Tibial artery (tissue), 4 donors: ENCODE measurements at regions not wholly inside any gene's neighbourhood (a gene's known extent, or its start where the extent isn't known, plus 50 kb on each side); places are given as distances from the start of the nearest gene placed in this dataset.

Experiments used
- DNase-seq, 2 donors: peaks; one replicate each; pipeline ENCODE4 v3.0.0-alpha.2; 2019
- H3K27ac ChIP-seq, 2 donors: fragments of 200-600 bp; sonication (generic) in 1 of 2; 1 replicate in 1 of 2; 2 replicates in 1 of 2; pipeline ENCODE4 v1.5.1; 2018 to 2019; ENCODE audit warnings: mild to moderate bottlenecking in 1 of 2
- H3K27me3 ChIP-seq, 2 donors: fragments of 200-600 bp; sonication (generic) in 1 of 2; one replicate each; pipeline versions ENCODE4 v1.5.1 to v1.6.0; 2016 to 2019
- H3K36me3 ChIP-seq, 3 donors: fragments of 200-600 bp; sonication (generic) in 2 of 3; one replicate each; pipeline ENCODE4 v1.5.1; 2016 to 2019; ENCODE audit warnings: mild to moderate bottlenecking in 2 of 3
- H3K4me1 ChIP-seq, 4 donors: fragments of 200-600 bp; sonication (generic) in 2 of 4; 1 replicate in 3 of 4; 2 replicates in 1 of 4; pipeline ENCODE4 v1.5.1; 2016 to 2019
- H3K4me3 ChIP-seq, 2 donors: fragments of 200-600 bp; sonication (generic) in 1 of 2; 1 replicate in 1 of 2; 2 replicates in 1 of 2; pipeline ENCODE4 v1.5.1; 2018 to 2019; ENCODE audit warnings: mild to moderate bottlenecking in 2 of 2
- H3K9me3 ChIP-seq, 3 donors: fragments of 200-600 bp; sonication (generic) in 1 of 3; one replicate each; pipeline ENCODE4 v1.5.1; 2016 to 2019
- CTCF ChIP-seq, 2 experiments: fragments of 200-600 bp in 1 of 2; fragments of 450-650 bp in 1 of 2; IDR thresholded peaks; one replicate each; pipeline ENCODE4 v1.5.1; 2017 to 2019; ENCODE audit warnings: antibody characterized with exemption in 2 of 2, mild to moderate bottlenecking in 1 of 2, moderate library complexity in 1 of 2
- intact Hi-C: fragments of 100-400 bp; cut with DNase I; formaldehyde crosslinking; loops from one replicate; pipeline ENCODE4 v1.15.0; 2023; ENCODE audit warnings: low total_unique reads

- Histone ChIP-seq H3K9me3 (no peaks in the 10 kb centered on the region), H3K4me3 (no peak overlapping the region), H3K27me3 (peaks cover 0 to 3% of the 10 kb centered on the region in 2 donors), H3K36me3 (no peaks in the 10 kb centered on the region), H3K4me1 (no peaks in the 10 kb centered on the region), H3K27ac (no peak overlapping the region)
- TF ChIP-seq CTCF (IDR thresholded peaks at IDR 0.05): no peak
- intact Hi-C loops: no loop called here
- DNase-seq: no peak
These were observed 69.3 kb upstream of the SOX4 start for GRCh38 chr6:21524201-21524600.

DNA sequence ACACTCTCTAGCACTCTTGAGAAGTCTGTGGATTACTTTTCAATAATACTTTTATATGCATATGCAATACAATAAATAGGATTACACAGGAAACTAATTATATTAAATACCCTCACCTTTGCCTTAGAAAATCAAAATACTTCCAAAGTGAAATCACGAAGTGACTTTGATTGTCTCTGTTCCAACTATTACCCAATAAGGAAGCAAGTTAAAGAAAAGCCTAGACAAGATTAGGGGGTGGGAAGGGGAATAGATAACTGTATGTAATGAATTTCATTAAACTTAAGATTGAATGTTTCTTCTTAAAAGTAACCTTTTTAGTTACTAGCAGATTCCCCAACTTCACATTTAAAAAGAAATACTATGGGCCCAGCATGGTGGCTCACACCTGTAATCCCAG is 66.6 kb upstream of the SOX4 start:
- Histone ChIP-seq H3K9me3 (no peaks in the 10 kb centered on the region), H3K36me3 (no peaks in the 10 kb centered on the region), H3K27me3 (peaks cover 0 to 3% of the 10 kb centered on the region in 2 donors), H3K4me1 (no peaks in the 10 kb centered on the region), H3K27ac (no peak overlapping the region), H3K4me3 (no peak overlapping the region)
- TF ChIP-seq CTCF (IDR thresholded peaks at IDR 0.05): no peak
- intact Hi-C loops: no loop called here
- no peak for DNase-seq

- Histone ChIP-seq H3K4me1 (no peaks in the 10 kb centered on the region), H3K27me3 (peaks cover 0 to 3% of the 10 kb centered on the region in 2 donors), H3K27ac (no peak overlapping the region), H3K36me3 (no peaks in the 10 kb centered on the region), H3K9me3 (no peaks in the 10 kb centered on the region), H3K4me3 (no peak overlapping the region)
- intact Hi-C loops: no loop called here
- TF ChIP-seq CTCF (IDR thresholded peaks at IDR 0.05): no peak
- no peak for DNase-seq
These were observed 65.8 kb upstream of the SOX4 start for GRCh38 chr6:21527731-21528130.

- Histone ChIP-seq H3K4me3 (no peak overlapping the region), H3K36me3 (no peaks in the 10 kb centered on the region), H3K9me3 (no peaks in the 10 kb centered on the region), H3K4me1 (no peaks in the 10 kb centered on the region), H3K27me3 (no peaks in the 10 kb centered on the region), H3K27ac (no peak overlapping the region)
- intact Hi-C loops: no loop called here
- no peak for DNase-seq
- no peak for TF ChIP-seq CTCF (IDR thresholded peaks at IDR 0.05)
These were observed 64.1 kb upstream of the SOX4 start for GRCh38 chr6:21529431-21529830.

DNA sequence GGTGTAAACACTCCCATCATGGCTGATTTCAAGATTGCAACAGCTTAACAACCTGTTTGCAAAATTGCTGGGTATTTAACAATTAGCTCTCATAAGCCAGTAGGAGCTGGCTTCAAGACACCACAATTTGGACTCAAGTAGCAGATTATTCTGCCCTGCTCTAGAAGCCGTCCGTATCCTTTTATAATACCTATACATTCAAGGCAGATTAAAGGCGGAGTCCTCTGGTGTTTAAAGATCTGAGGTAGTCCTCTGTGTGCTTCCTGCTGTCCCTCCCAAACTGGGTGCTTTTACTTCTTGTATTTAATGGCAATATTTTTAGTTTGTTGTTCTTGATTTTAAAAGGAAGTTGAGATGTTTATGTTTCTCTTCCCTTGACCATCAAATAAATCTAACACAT is 62.2 kb upstream of the SOX4 start:
- DNase-seq: no peak
- TF ChIP-seq CTCF (IDR thresholded peaks at IDR 0.05): no peak
- H3K27me3 ChIP-seq: no peaks in the 10 kb centered on the region
- no peak overlapping the region for H3K27ac ChIP-seq
- H3K4me3 ChIP-seq: no peak overlapping the region
- H3K9me3 ChIP-seq: no peaks in the 10 kb centered on the region
- intact Hi-C loops: loop anchor here (5.0 kb wide), 1 partner anchor 1456 kb away; no protein-coding TSS in a partner anchor
- no peaks in the 10 kb centered on the region for H3K36me3 ChIP-seq
- no peaks in the 10 kb centered on the region for H3K4me1 ChIP-seq

GRCh38 chr6:21533678-21534077 is 59.9 kb upstream of the SOX4 start:
- intact Hi-C loops: loop anchor here (5.0 kb wide), 1 partner anchor 1454 kb away; no protein-coding TSS in a partner anchor
- H3K27ac ChIP-seq: no peak overlapping the region
- H3K9me3 ChIP-seq: no peaks in the 10 kb centered on the region
- H3K27me3 ChIP-seq: no peaks in the 10 kb centered on the region
- no peak for DNase-seq
- no peak for TF ChIP-seq CTCF (IDR thresholded peaks at IDR 0.05)
- no peaks in the 10 kb centered on the region for H3K4me1 ChIP-seq
- no peak overlapping the region for H3K4me3 ChIP-seq
- H3K36me3 ChIP-seq: no peaks in the 10 kb centered on the region
